HS-5 (cell line): ENCODE measurements at regions not wholly inside any gene's neighbourhood (a gene's known extent, or its start where the extent isn't known, plus 50 kb on each side); places are given as distances from the start of the nearest gene placed in this dataset.

ENCODE experiments used
- DNase-seq: peaks from one replicate; pipeline ENCODE4 v3.0.0-alpha.2; 2012; ENCODE audit warnings: low read depth

GRCh38 chr2:7931808-7932207 lies 750.0 kb upstream of the ID2 start:
- no peak for DNase-seq

DNA sequence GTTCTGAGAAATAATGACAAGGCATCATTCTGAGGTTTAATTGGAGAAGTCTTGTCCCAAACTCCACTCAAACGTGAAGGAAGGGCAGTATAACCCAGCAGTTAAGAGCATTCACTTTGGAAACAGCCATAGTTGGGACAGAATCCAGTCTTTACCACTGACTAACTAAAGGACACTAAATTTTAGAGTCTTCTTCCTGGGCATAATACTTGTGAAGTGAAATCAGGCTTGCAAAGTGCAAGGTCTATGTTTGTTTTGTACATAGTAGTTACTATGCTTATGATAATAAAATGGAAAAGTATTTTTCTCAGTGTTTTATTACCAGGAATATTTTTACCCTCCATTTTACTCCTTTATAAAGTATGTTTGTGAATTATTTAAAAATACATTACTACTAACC lies 748.2 kb upstream of the ID2 start:
- DNase-seq = no peak

- no peak for DNase-seq
Observed at GRCh38 chr2:7934476-7934875, 747.4 kb upstream of the ID2 start.

- DNase-seq = no peak
Observed at GRCh38 chr2:7937082-7937481, 744.8 kb upstream of the ID2 start.

DNA sequence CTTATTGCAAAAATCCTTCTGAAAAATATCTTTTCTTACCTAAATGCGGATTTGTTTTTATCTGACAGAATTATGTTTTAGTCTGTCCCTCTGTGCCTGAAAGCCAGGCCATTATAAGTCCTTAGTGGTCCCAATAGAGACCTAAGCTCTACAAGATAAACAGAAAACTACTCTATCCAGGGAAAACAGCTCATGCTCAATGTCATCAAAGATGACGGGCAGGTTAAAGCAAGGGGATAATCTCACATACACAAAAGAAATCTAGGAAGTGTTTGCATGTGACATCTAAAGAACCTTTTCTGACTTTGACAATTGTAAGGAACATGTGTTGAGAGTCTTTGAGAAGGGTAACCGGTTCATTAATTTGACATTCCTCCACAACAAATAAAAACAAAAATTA lies 741.1 kb upstream of the ID2 start:
- DNase-seq = no peak

DNA sequence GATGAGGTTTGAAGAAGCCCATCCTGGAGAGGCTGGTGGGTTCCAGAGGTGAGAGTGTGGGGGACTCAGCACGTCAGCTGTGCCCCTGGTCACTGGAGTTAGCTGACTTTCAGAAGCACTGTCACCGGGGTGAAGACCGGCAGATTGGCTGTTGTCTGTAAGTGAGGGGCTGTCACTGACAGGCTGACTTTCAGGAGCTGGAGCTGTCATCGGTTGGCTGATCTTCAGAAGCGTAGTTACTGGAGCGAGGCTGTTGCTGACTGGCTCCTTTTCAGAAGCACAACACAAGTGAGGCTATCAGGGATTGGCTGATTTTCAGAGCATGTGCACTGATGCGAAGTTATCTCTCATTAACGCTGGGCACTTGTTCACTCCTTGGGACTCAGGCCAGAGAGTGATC lies 738.4 kb upstream of the ID2 start:
- DNase-seq = no peak

DNA sequence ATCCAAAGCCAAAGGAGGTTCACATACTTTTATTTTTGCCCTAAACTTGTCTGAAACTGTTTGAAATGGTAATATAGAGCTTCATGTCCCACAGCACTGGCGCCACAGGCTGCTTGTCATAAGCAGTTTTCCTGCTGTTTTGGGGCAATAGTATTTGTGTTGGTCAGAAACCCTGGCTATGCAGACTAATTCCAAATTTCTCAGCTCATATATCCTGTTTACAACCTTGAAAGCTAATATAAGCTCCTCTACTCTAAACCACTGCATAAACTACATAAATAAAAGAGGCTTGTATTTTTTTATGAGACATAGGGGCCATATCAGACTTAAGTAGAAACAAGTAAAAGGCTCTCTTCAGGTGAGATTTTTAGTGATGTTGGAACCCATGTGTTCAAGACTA lies 736.8 kb upstream of the ID2 start:
- DNase-seq = no peak

GRCh38 chr2:7950035-7950612 lies 731.7 kb upstream of the ID2 start:
- no peak for DNase-seq

DNA sequence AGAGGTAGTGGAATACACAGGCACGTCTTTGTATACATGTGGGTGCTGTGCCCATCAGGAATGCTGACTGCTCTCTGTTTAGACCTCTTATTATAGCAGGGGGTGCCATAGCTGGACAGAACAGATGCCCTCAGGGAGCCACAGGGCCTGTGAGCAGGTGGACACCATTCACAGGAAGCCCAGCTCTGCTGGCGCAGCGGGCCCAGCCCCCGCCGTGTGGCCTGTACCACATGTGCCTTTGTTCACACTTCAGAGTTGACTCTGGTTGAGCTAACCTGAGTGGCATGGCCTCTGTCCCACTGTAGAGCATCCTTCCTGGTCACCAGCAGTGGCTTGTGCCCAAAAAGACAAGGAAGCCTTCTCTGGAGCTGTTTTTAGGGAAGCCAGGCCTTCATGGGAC lies 730.9 kb upstream of the ID2 start:
- DNase-seq = no peak

GRCh38 chr2:7951490-7951889 lies 730.4 kb upstream of the ID2 start:
- DNase-seq = no peak

- DNase-seq = no peak
Observed at GRCh38 chr2:7952046-7952745, 729.7 kb upstream of the ID2 start.

DNA sequence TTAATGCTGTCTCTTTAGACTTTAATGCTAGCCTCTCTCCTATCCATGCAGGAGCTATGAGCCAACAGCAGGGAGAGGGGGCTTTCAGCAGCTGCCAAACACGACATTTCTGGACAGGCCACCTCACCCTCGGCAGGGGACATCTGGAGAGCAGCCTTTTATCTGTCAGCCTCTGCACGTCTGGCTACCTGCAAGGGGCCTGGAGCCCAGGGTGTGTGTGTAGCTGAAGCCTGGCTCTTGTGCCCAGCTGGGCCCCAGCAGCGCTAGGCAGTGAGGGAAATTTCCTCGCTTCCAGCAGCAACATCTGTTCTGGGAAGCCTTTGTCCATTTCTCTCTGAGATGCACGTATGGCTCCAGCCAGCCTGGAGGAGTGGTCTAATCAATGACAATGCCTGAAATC lies 728.7 kb upstream of the ID2 start:
- no peak for DNase-seq

GRCh38 chr2:7954234-7954633 lies 727.6 kb upstream of the ID2 start:
- DNase-seq = no peak

GRCh38 chr2:7956126-7956689 lies 725.6 kb upstream of the ID2 start:
- no peak for DNase-seq

- DNase-seq = no peak
Observed at GRCh38 chr2:7961550-7961949, 720.3 kb upstream of the ID2 start.

DNA sequence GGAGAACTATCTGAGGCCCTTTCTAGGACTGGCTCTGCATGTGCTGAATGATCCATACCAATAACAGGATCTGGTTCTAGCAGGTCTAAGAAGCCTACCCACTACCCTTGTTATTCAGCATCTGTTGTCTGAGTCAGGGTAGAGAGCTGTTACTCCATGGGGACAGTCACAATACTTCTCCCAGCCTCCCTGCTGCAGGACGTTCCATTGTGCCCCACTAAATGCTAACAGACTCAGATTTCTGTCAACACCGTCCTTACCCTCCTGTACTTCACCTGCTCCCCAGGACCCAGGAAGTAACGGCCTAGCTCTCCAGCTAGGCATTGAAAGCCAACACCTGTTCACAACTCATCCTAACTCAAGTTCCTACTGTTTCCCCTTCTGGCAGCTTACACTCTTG lies 719.7 kb upstream of the ID2 start:
- DNase-seq = no peak

DNA sequence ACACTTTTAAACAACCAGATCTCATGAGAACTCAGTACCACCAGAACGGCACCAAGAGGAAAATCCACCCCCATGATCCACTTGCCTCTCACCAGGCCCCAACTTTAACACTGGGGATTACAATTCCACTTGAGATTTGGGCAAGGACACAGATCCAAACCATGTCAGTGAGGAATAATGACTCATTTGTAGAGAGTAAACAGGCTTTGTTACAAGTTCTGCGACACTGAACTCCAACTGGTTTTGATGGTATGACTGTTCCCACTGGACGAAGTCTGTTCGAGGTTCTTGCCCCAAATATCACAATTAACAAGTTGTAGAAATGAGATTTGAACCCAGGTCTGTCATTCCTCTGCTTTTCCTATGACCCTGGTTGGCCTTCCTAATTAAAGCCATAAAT lies 718.1 kb upstream of the ID2 start:
- DNase-seq = no peak

DNA sequence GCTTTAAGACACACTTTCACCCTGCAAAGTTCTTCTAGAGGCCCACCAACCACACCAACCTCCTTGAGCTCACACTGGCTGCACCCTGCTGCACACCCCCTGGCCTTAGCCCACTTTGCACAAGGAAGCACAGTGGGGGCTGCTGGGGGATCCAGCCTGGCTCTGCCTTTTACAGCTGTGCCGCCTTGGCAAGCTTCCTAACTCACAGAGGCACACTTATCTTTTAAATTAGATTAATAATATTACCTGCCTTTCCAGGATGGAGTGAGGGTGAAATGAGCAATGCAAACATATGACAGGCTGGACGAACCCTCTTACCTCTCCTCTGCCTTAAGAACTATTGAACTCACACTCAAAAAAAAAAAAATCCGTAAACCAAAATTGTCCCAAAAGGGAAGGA lies 715.8 kb upstream of the ID2 start:
- DNase-seq = no peak

- no peak for DNase-seq
Observed at GRCh38 chr2:7967707-7968405, 714.0 kb upstream of the ID2 start.

- no peak for DNase-seq
Observed at GRCh38 chr2:7969756-7970515, 711.9 kb upstream of the ID2 start.

GRCh38 chr2:7971248-7971647 lies 710.6 kb upstream of the ID2 start:
- DNase-seq = no peak

DNA sequence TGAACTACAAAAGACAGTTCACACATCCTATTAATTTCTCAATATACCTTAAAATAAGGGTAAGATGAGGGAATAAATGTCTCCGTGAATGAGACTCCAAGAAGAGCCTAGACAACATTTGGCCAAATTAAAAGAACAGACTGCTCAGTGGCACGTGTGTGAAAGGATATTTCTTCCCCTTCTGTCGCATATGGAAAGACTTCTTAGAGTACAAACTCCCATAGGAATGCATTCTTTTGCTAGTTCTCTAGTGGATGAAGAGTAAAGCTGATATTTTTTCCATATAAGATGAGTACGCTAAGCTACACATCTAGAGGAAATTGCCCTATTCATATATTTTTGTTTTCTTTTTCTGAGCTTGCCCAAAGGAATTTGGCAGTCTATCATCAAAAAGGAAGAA lies 710.0 kb upstream of the ID2 start:
- DNase-seq = no peak

DNA sequence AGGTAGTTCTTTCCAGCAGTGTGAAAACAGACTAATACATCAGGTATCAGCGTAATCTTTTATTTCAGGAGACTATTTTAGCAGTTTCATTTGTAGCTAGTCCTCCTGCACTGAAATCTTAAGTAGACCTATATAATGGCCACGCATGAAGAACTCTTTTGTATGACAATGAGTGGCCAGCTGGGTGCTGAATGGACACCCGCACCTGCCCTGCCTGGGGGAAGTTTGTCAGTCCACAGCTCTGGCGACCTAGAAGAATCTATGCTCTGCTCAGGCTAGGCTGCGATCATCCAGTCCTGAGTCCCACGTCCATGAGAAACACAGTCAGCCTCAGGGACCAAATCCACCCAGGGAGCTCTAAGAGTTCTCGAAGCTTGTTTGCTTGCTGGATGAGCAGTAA lies 709.2 kb upstream of the ID2 start:
- DNase-seq = no peak
